T-cell (primary cell): ENCODE measurements at regions not wholly inside any gene's neighbourhood (a gene's known extent, or its start where the extent isn't known, plus 50 kb on each side); places are given as distances from the start of the nearest gene placed in this dataset.

Experiments
- ATAC-seq, 4 experiments: fragments of 200-7000 bp in 3 of 4; fragments of 150-1000 bp in 1 of 4; cut with Tn5 transposase; replicated peaks in 1 of 4; 1 replicate in 3 of 4; 2 replicates in 1 of 4; pipeline ENCODE4 v1.10.0; 2021; ENCODE audit warnings: moderate library complexity in 3 of 4, mild to moderate bottlenecking in 2 of 4, moderate number of reproducible peaks in 1 of 4
- CTCF ChIA-PET, 2 donors: fragments of 300-600 bp; sonication (Branson Sonifier 250); formaldehyde crosslinking; loops; one replicate each; lab custom pipeline; 2022; ENCODE audit warnings: antibody characterized with exemption in 2 of 2; lab: Charles Lee
- POLR2A ChIA-PET, 2 donors: fragments of 300-600 bp; sonication (Branson Sonifier 250); formaldehyde crosslinking; loops; one replicate each; lab custom pipeline; 2022; ENCODE audit warnings: antibody characterized with exemption in 2 of 2; lab: Charles Lee
- DNase-seq, 35 experiments: peaks; one replicate each; pipeline versions ENCODE4 v3.0.0 to v3.0.0-alpha.2; 2013 to 2023
- H3K27ac ChIP-seq: one replicate; pipeline ENCODE4 v1.5.1; 2013; ENCODE audit warnings: low read length
- H3K27me3 ChIP-seq, 2 experiments: replicated peaks in 1 of 2; 1 replicate in 1 of 2; 2 replicates in 1 of 2; pipeline versions ENCODE4 v1.6.1 to v1.7.0; 2013; ENCODE audit warnings: low read length in 1 of 2, mixed read lengths in 1 of 2; ENCODE audit not compliant: control insufficient read depth in 2 of 2, insufficient read depth in 2 of 2; ENCODE audit errors: extremely low read depth in 1 of 2
- H3K36me3 ChIP-seq, 2 donors: 1 replicate in 1 of 2; 2 replicates in 1 of 2; pipeline versions ENCODE4 v1.6.1 to v1.7.0; 2013; ENCODE audit warnings: low read length in 1 of 2; ENCODE audit not compliant: control insufficient read depth in 2 of 2, insufficient read depth in 1 of 2; ENCODE audit errors: extremely low read depth in 1 of 2
- H3K4me1 ChIP-seq, 2 experiments: 1 replicate in 1 of 2; 2 replicates in 1 of 2; pipeline versions ENCODE4 v1.6.1 to v1.7.0; 2013; ENCODE audit warnings: low read length in 2 of 2, mixed read lengths in 1 of 2; ENCODE audit not compliant: insufficient read depth in 2 of 2, control insufficient read depth in 1 of 2; ENCODE audit errors: extremely low read depth in 1 of 2
- H3K4me3 ChIP-seq, 2 donors: 1 replicate in 1 of 2; 2 replicates in 1 of 2; pipeline versions ENCODE4 v1.5.1 to v1.7.0; 2013; ENCODE audit warnings: mild to moderate bottlenecking in 2 of 2, low read length in 1 of 2, moderate library complexity in 1 of 2; ENCODE audit not compliant: control insufficient read depth in 1 of 2; ENCODE audit errors: extremely low read depth in 1 of 2
- H3K9me3 ChIP-seq: 2 replicates; pipeline ENCODE4 v1.7.0; 2013
- H3K27ac Mint-ChIP-seq, 2 donors: one replicate each; pipeline ENCODE4 v1.8.0; 2020 to 2021; ENCODE audit warnings: mild to moderate bottlenecking in 2 of 2, mixed read lengths in 2 of 2
- H3K27me3 Mint-ChIP-seq, 2 donors: one replicate each; pipeline ENCODE4 v1.8.0; 2021 to 2022; ENCODE audit warnings: mixed read lengths in 2 of 2
- H3K36me3 Mint-ChIP-seq: one replicate; pipeline ENCODE4 v1.8.0; 2021; ENCODE audit warnings: mixed read lengths
- H3K4me1 Mint-ChIP-seq, 3 donors: one replicate each; pipeline ENCODE4 v1.8.0; 2020 to 2022; ENCODE audit warnings: mixed read lengths in 3 of 3, mild to moderate bottlenecking in 1 of 3
- H3K4me3 Mint-ChIP-seq, 3 donors: one replicate each; pipeline ENCODE4 v1.8.0; 2020 to 2022; ENCODE audit warnings: mild to moderate bottlenecking in 3 of 3, mixed read lengths in 3 of 3, moderate library complexity in 3 of 3
- H3K9me3 Mint-ChIP-seq, 3 donors: one replicate each; pipeline ENCODE4 v1.8.0; 2020 to 2022; ENCODE audit warnings: mixed read lengths in 3 of 3
- WGBS: methylation state at CpG from one replicate; pipeline ENCODE4 v1.1.5; 2013; ENCODE audit warnings: missing lambda C conversion rate; ENCODE audit not compliant: insufficient coverage; 5-methylcytosine and 5-hydroxymethylcytosine counted together

GRCh38 chr12:113647048-113647447 lies 175.4 kb upstream of the LHX5 start:
- ChIA-PET POLR2A (no interaction called here), CTCF (no interaction called here)
- no peak for DNase-seq
- H3K9me3 ChIP-seq = no peaks in the 10 kb centered on the region
- Mint-ChIP-seq H3K27ac (no peak overlapping the region), H3K27me3 (peaks cover 44 to 69% of the 10 kb centered on the region in 2 donors), H3K4me3 (no peak overlapping the region), H3K36me3 (no peaks in the 10 kb centered on the region), H3K9me3 (no peaks in the 10 kb centered on the region), H3K4me1 (no peaks in the 10 kb centered on the region)
- no peaks in the 10 kb centered on the region for H3K4me1 ChIP-seq
- no peak for ATAC-seq
- 63% methylated on average over 2 of the region's 4 CpGs for WGBS
- H3K4me3 ChIP-seq = no peak overlapping the region
- H3K27me3 ChIP-seq = peaks cover 0 to 38% of the 10 kb centered on the region in 2 experiments
- no peaks in the 10 kb centered on the region for H3K36me3 ChIP-seq
- H3K27ac ChIP-seq = no peak overlapping the region

- peaks cover 54 to 73% of the 10 kb centered on the region in 2 donors for H3K27me3 Mint-ChIP-seq
- H3K4me3 ChIP-seq = no peak overlapping the region
- H3K27me3 ChIP-seq = peaks cover 0 to 47% of the 10 kb centered on the region in 2 experiments
- H3K4me1 Mint-ChIP-seq = no peaks in the 10 kb centered on the region
- CTCF ChIA-PET = no interaction called here
- no peak for DNase-seq
- 51% methylated on average over 11 of the region's 14 CpGs for WGBS
- no peak overlapping the region for H3K4me3 Mint-ChIP-seq
- no peaks in the 10 kb centered on the region for H3K36me3 Mint-ChIP-seq
- no peak overlapping the region for H3K27ac Mint-ChIP-seq
- no peaks in the 10 kb centered on the region for H3K9me3 ChIP-seq
- no peaks in the 10 kb centered on the region for H3K9me3 Mint-ChIP-seq
- no peak overlapping the region for H3K27ac ChIP-seq
- POLR2A ChIA-PET = no interaction called here
- H3K36me3 ChIP-seq = no peaks in the 10 kb centered on the region
- no peaks in the 10 kb centered on the region for H3K4me1 ChIP-seq
- no peak for ATAC-seq
Observed at GRCh38 chr12:113645603-113646002, 173.9 kb upstream of the LHX5 start.

- 92% methylated on average over 2 of the region's 2 CpGs for WGBS
- Mint-ChIP-seq H3K27me3 (peaks cover 54 to 73% of the 10 kb centered on the region in 2 donors), H3K36me3 (no peaks in the 10 kb centered on the region), H3K27ac (no peak overlapping the region), H3K9me3 (no peaks in the 10 kb centered on the region), H3K4me3 (no peak overlapping the region), H3K4me1 (no peaks in the 10 kb centered on the region)
- DNase-seq (no peak), ATAC-seq (no peak)
- H3K4me3 ChIP-seq = no peak overlapping the region
- no peaks in the 10 kb centered on the region for H3K36me3 ChIP-seq
- no peaks in the 10 kb centered on the region for H3K4me1 ChIP-seq
- CTCF ChIA-PET = no interaction called here
- POLR2A ChIA-PET = no interaction called here
- no peaks in the 10 kb centered on the region for H3K9me3 ChIP-seq
- H3K27ac ChIP-seq = no peak overlapping the region
- H3K27me3 ChIP-seq = peaks cover 0 to 47% of the 10 kb centered on the region in 2 experiments
Observed at GRCh38 chr12:113645183-113645582, 173.5 kb upstream of the LHX5 start.

- Histone ChIP-seq H3K4me1 (no peaks in the 10 kb centered on the region), H3K36me3 (no peaks in the 10 kb centered on the region), H3K27me3 (peaks cover 0 to 50% of the 10 kb centered on the region in 2 experiments), H3K27ac (no peak overlapping the region), H3K9me3 (no peaks in the 10 kb centered on the region), H3K4me3 (no peak overlapping the region)
- Mint-ChIP-seq H3K27ac (no peak overlapping the region), H3K36me3 (no peaks in the 10 kb centered on the region), H3K4me3 (no peak overlapping the region), H3K4me1 (peaks cover 0 to 3% (median 0%) of the 10 kb centered on the region in 3 donors), H3K9me3 (no peaks in the 10 kb centered on the region), H3K27me3 (peaks cover 61 to 76% of the 10 kb centered on the region in 2 donors)
- WGBS = 37% methylated on average over 5 of the region's 8 CpGs
- no peak for ATAC-seq
- no peak for DNase-seq
- CTCF ChIA-PET = no interaction called here
- POLR2A ChIA-PET = no interaction called here
Observed at GRCh38 chr12:113643177-113643974, 171.7 kb upstream of the LHX5 start.

GRCh38 chr12:113642672-113643071 lies 171.0 kb upstream of the LHX5 start:
- POLR2A ChIA-PET = no interaction called here
- H3K36me3 Mint-ChIP-seq = no peaks in the 10 kb centered on the region
- no peak overlapping the region for H3K4me3 ChIP-seq
- peaks cover 55 to 71% of the 10 kb centered on the region in 2 donors for H3K27me3 Mint-ChIP-seq
- H3K36me3 ChIP-seq = no peaks in the 10 kb centered on the region
- H3K4me1 Mint-ChIP-seq = peaks cover 0 to 3% (median 0%) of the 10 kb centered on the region in 3 donors
- no peaks in the 10 kb centered on the region for H3K9me3 ChIP-seq
- DNase-seq (no peak), ATAC-seq (no peak)
- no peaks in the 10 kb centered on the region for H3K9me3 Mint-ChIP-seq
- H3K4me1 ChIP-seq = no peaks in the 10 kb centered on the region
- CTCF ChIA-PET = no interaction called here
- no peak overlapping the region for H3K27ac Mint-ChIP-seq
- peaks cover 0 to 44% of the 10 kb centered on the region in 2 experiments for H3K27me3 ChIP-seq
- no peak overlapping the region for H3K4me3 Mint-ChIP-seq
- no peak overlapping the region for H3K27ac ChIP-seq
- no CpG with 5 or more reads among the region's 2 CpGs for WGBS

- CTCF ChIA-PET = no interaction called here
- Mint-ChIP-seq H3K4me1 (peaks cover 0 to 3% (median 0%) of the 10 kb centered on the region in 3 donors), H3K27me3 (peaks cover 55 to 69% of the 10 kb centered on the region in 2 donors), H3K4me3 (no peak overlapping the region), H3K9me3 (no peaks in the 10 kb centered on the region), H3K27ac (no peak overlapping the region), H3K36me3 (no peaks in the 10 kb centered on the region)
- no peak for ATAC-seq
- POLR2A ChIA-PET = no interaction called here
- Histone ChIP-seq H3K4me3 (no peak overlapping the region), H3K27me3 (peaks cover 2 to 44% of the 10 kb centered on the region in 2 experiments), H3K9me3 (no peaks in the 10 kb centered on the region), H3K27ac (no peak overlapping the region), H3K4me1 (no peaks in the 10 kb centered on the region), H3K36me3 (no peaks in the 10 kb centered on the region)
- WGBS = 80% methylated on average over 2 of the region's 3 CpGs
- no peak for DNase-seq
Observed at GRCh38 chr12:113642216-113642615, 170.5 kb upstream of the LHX5 start.
